Loucy (cell line): ENCODE measurements at regions not wholly inside any gene's neighbourhood (a gene's known extent, or its start where the extent isn't known, plus 50 kb on each side); places are given as distances from the start of the nearest gene placed in this dataset.

Experiments used
- H2AFZ ChIP-seq: fragments of 200-600 bp; sonication (generic); 2 replicates; pipeline ENCODE4 v1.6.0; 2016; ENCODE audit warnings: antibody characterized with exemption, mild to moderate bottlenecking, low read length, moderate library complexity
- H3F3A ChIP-seq: fragments of 200-600 bp; 2 replicates; pipeline ENCODE4 v1.6.0; 2016; ENCODE audit warnings: antibody characterized with exemption, low read depth, mild to moderate bottlenecking
- H3K27me3 ChIP-seq: fragments of 200-600 bp; sonication (generic); 2 replicates; pipeline ENCODE4 v1.6.1; 2014; ENCODE audit warnings: low read length, mild to moderate bottlenecking; ENCODE audit not compliant: insufficient read depth, poor library complexity, severe bottlenecking
- H3K36me3 ChIP-seq: fragments of 200-600 bp; sonication (generic); 2 replicates; pipeline ENCODE4 v1.6.1; 2016; ENCODE audit warnings: low read length; ENCODE audit not compliant: insufficient read depth
- H3K4me1 ChIP-seq: fragments of 200-600 bp; sonication (generic); 2 replicates; pipeline ENCODE4 v1.5.1; 2014; ENCODE audit warnings: low read length, mild to moderate bottlenecking; ENCODE audit not compliant: insufficient read depth, poor library complexity, severe bottlenecking
- H3K4me2 ChIP-seq: fragments of 200-600 bp; sonication (generic); 2 replicates; pipeline ENCODE4 v1.6.0; 2014; ENCODE audit warnings: antibody characterized with exemption, low read length, low read depth, mild to moderate bottlenecking; ENCODE audit not compliant: poor library complexity, severe bottlenecking
- H3K4me3 ChIP-seq: fragments of 200-600 bp; sonication (generic); 2 replicates; pipeline ENCODE4 v1.5.1; 2014; ENCODE audit warnings: low read length, mild to moderate bottlenecking, mixed read lengths; ENCODE audit not compliant: poor library complexity, severe bottlenecking
- H3K79me2 ChIP-seq: fragments of 200-600 bp; sonication (generic); 2 replicates; pipeline ENCODE4 v1.6.1; 2014; ENCODE audit warnings: low read length; ENCODE audit not compliant: insufficient read depth
- H3K9ac ChIP-seq: fragments of 200-600 bp; sonication (generic); 2 replicates; pipeline ENCODE4 v1.6.0; 2014; ENCODE audit warnings: mild to moderate bottlenecking, low read depth, low read length, moderate library complexity; ENCODE audit not compliant: poor library complexity, severe bottlenecking
- H3K9me2 ChIP-seq: fragments of 200-600 bp; sonication (generic); replicated peaks from 2 replicates; pipeline ENCODE4 v1.6.1; 2016; ENCODE audit warnings: low read depth, low read length, mixed read lengths
- H3K9me3 ChIP-seq: fragments of 200-600 bp; sonication (generic); 2 replicates; pipeline ENCODE4 v1.6.1; 2014; ENCODE audit warnings: mild to moderate bottlenecking, antibody characterized with exemption, low read length, low read depth; ENCODE audit not compliant: insufficient read depth
- H4K20me1 ChIP-seq: fragments of 200-600 bp; sonication (generic); 2 replicates; pipeline ENCODE4 v1.6.0; 2014; ENCODE audit warnings: antibody characterized with exemption, low read length, mild to moderate bottlenecking; ENCODE audit not compliant: insufficient read depth, poor library complexity, severe bottlenecking
- EZH2phosphoT487 ChIP-seq: fragments of 200-600 bp; IDR thresholded peaks from 2 replicates; pipeline ENCODE4 v1.6.1; 2018; ENCODE audit warnings: antibody characterized with exemption, mild to moderate bottlenecking, moderate library complexity, borderline replicate concordance
- TF ChIP-seq, protein P1 (sequence below): fragments of 200-600 bp; sonication (generic); conservative IDR thresholded peaks from 2 replicates; pipeline ENCODE4 v1.5.1; 2014; ENCODE audit warnings: mild to moderate bottlenecking, antibody characterized with exemption, low read length

DNA sequence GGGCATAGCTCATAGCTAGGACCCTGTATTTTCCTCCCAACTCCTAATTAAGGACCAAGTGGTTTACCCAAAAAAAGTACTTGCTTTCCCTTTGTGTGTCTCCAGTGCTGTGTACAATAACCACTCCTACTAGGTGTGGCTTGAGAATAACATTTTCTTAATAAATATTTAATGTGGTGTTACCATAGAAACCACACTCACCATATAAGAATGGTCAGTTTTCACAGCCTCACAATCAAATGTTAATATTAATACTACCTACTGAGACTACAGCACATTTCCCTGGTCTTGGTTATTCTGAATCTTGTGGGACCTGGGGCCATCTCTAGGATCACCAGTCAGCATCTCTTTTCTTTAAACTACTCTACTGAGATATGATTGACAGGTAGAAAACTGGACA is 83.5 kb upstream of the BCAR3 start:
- TF ChIP-seq, protein P1, sequence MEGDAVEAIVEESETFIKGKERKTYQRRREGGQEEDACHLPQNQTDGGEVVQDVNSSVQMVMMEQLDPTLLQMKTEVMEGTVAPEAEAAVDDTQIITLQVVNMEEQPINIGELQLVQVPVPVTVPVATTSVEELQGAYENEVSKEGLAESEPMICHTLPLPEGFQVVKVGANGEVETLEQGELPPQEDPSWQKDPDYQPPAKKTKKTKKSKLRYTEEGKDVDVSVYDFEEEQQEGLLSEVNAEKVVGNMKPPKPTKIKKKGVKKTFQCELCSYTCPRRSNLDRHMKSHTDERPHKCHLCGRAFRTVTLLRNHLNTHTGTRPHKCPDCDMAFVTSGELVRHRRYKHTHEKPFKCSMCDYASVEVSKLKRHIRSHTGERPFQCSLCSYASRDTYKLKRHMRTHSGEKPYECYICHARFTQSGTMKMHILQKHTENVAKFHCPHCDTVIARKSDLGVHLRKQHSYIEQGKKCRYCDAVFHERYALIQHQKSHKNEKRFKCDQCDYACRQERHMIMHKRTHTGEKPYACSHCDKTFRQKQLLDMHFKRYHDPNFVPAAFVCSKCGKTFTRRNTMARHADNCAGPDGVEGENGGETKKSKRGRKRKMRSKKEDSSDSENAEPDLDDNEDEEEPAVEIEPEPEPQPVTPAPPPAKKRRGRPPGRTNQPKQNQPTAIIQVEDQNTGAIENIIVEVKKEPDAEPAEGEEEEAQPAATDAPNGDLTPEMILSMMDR, result no peak
- TF ChIP-seq EZH2phosphoT487, result no peak
- Histone ChIP-seq H3F3A (no peaks in the 10 kb centered on the region), H4K20me1 (no peaks in the 10 kb centered on the region), H3K9me3 (no peaks in the 10 kb centered on the region), H3K4me2 (no peak overlapping the region), H3K9ac (no peak overlapping the region), H2AFZ (no peak overlapping the region), H3K4me1 (peaks cover 10% of the 10 kb centered on the region), H3K9me2 (no peaks in the 10 kb centered on the region), H3K27me3 (no peaks in the 10 kb centered on the region), H3K4me3 (no peak overlapping the region), H3K79me2 (no peaks in the 10 kb centered on the region), H3K36me3 (no peaks in the 10 kb centered on the region)

GRCh38 chr1:93764366-93764750 is 82.7 kb upstream of the BCAR3 start:
- no peaks in the 10 kb centered on the region for H3K9me3 ChIP-seq
- H3K4me1 ChIP-seq, result peaks cover 10% of the 10 kb centered on the region
- no peak overlapping the region for H3K4me2 ChIP-seq
- H3K36me3 ChIP-seq, result no peaks in the 10 kb centered on the region
- H3F3A ChIP-seq, result no peaks in the 10 kb centered on the region
- H3K27me3 ChIP-seq, result no peaks in the 10 kb centered on the region
- TF ChIP-seq, protein P1, result no peak
- no peak for TF ChIP-seq EZH2phosphoT487
- no peak overlapping the region for H3K4me3 ChIP-seq
- no peaks in the 10 kb centered on the region for H3K9me2 ChIP-seq
- no peak overlapping the region for H2AFZ ChIP-seq
- H3K9ac ChIP-seq, result no peak overlapping the region
- H4K20me1 ChIP-seq, result no peaks in the 10 kb centered on the region
- no peaks in the 10 kb centered on the region for H3K79me2 ChIP-seq

GRCh38 chr1:93763704-93764365 is 82.2 kb upstream of the BCAR3 start:
- Histone ChIP-seq H3K9ac (no peak overlapping the region), H2AFZ (no peak overlapping the region), H4K20me1 (no peaks in the 10 kb centered on the region), H3K9me3 (no peaks in the 10 kb centered on the region), H3K79me2 (no peaks in the 10 kb centered on the region), H3K27me3 (no peaks in the 10 kb centered on the region), H3K4me2 (no peak overlapping the region), H3F3A (no peaks in the 10 kb centered on the region), H3K4me3 (no peak overlapping the region), H3K4me1 (peaks cover 11% of the 10 kb centered on the region), H3K36me3 (no peaks in the 10 kb centered on the region), H3K9me2 (no peaks in the 10 kb centered on the region)
- TF ChIP-seq, protein P1, result no peak
- TF ChIP-seq EZH2phosphoT487, result no peak
